COLO829 (cell line): ENCODE measurements at regions not wholly inside any gene's neighbourhood (a gene's known extent, or its start where the extent isn't known, plus 50 kb on each side); places are given as distances from the start of the nearest gene placed in this dataset.

Experiments used
- DNase-seq: peaks from one replicate; pipeline ENCODE4 v3.0.0; 2012; ENCODE audit warnings: low spot score

- DNase-seq, result no peak
Observed at GRCh38 chr6:148249160-148249559, 93.5 kb upstream of the SASH1 start.

GRCh38 chr6:148249679-148250375, 92.8 kb upstream of the SASH1 start:
- no peak for DNase-seq

GRCh38 chr6:148250975-148251685, 91.5 kb upstream of the SASH1 start:
- no peak for DNase-seq

- DNase-seq, result no peak
Observed at GRCh38 chr6:148251891-148252290, 90.7 kb upstream of the SASH1 start.

- no peak for DNase-seq
Observed at GRCh38 chr6:148257810-148258209, 84.8 kb upstream of the SASH1 start.

- no peak for DNase-seq
Observed at GRCh38 chr6:148258868-148259267, 83.8 kb upstream of the SASH1 start.

- no peak for DNase-seq
Observed at GRCh38 chr6:148261470-148261869, 81.2 kb upstream of the SASH1 start.

- no peak for DNase-seq
Observed at GRCh38 chr6:148263010-148263409, 79.6 kb upstream of the SASH1 start.

- DNase-seq, result no peak
Observed at GRCh38 chr6:148263961-148264360, 78.7 kb upstream of the SASH1 start.

- no peak for DNase-seq
Observed at GRCh38 chr6:148265054-148265453, 77.6 kb upstream of the SASH1 start.

GRCh38 chr6:148269386-148269785, 73.3 kb upstream of the SASH1 start:
- no peak for DNase-seq

- DNase-seq, result no peak
Observed at GRCh38 chr6:148271711-148272439, 70.8 kb upstream of the SASH1 start.

- DNase-seq, result no peak
Observed at GRCh38 chr6:148272597-148272996, 70.0 kb upstream of the SASH1 start.

GRCh38 chr6:148273962-148274752, 68.5 kb upstream of the SASH1 start:
- no peak for DNase-seq

- no peak for DNase-seq
Observed at GRCh38 chr6:148274809-148275208, 67.8 kb upstream of the SASH1 start.

- no peak for DNase-seq
Observed at GRCh38 chr6:148285205-148285604, 57.4 kb upstream of the SASH1 start.

GRCh38 chr6:148286563-148286962, 56.1 kb upstream of the SASH1 start:
- DNase-seq, result no peak

- DNase-seq, result no peak
Observed at GRCh38 chr6:148287623-148288333, 54.9 kb upstream of the SASH1 start.

GRCh38 chr6:148288541-148288940, 54.1 kb upstream of the SASH1 start:
- no peak for DNase-seq

- DNase-seq, result no peak
Observed at GRCh38 chr6:148289153-148289552, 53.5 kb upstream of the SASH1 start.

- no peak for DNase-seq
Observed at GRCh38 chr6:148291876-148292275, 50.8 kb upstream of the SASH1 start.
